Keratinocyte (primary cell): ENCODE measurements at regions not wholly inside any gene's neighbourhood (a gene's known extent, or its start where the extent isn't known, plus 50 kb on each side); places are given as distances from the start of the nearest gene placed in this dataset.

Experiments
- EZH2 ChIP-seq: IDR thresholded peaks from one replicate; pipeline ENCODE4 v1.6.1; 2012; ENCODE audit warnings: inconsistent platforms, mild to moderate bottlenecking, low read length, moderate library complexity
- TF ChIP-seq, protein P1 (sequence below), 3 experiments: IDR thresholded peaks in 1 of 3; conservative IDR thresholded peaks in 1 of 3; optimal IDR thresholded peaks in 1 of 3; 2 replicates in 2 of 3; 3 replicates in 1 of 3; pipeline versions ENCODE3 to v1.5.1; 2011; ENCODE audit warnings: low read length in 3 of 3, mild to moderate bottlenecking in 3 of 3, moderate library complexity in 2 of 3, control low read depth in 1 of 3, inconsistent platforms in 1 of 3; ENCODE audit not compliant: insufficient read depth in 2 of 3; ENCODE audit errors: extremely low read depth in 1 of 3

DNA sequence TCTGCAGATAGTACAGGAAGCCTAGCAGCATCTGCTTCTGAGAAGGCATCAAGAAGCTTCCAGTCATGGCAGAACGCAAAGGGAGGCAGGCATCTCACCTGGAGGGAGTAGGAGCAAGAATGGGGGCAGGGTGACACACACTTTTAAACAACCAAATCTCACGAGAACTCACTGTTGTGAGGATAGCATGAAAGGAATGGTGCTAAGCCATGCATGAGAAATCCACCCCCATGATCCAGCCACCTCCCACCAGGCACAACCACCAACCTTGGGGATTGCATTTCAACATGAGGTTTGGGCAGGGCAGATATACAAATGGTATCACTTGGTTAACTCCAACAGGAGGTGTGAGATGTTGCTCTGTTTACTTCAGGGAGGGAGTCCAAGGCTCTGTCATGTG is 612.0 kb upstream of the KIRREL3 start:
- TF ChIP-seq, protein P1, sequence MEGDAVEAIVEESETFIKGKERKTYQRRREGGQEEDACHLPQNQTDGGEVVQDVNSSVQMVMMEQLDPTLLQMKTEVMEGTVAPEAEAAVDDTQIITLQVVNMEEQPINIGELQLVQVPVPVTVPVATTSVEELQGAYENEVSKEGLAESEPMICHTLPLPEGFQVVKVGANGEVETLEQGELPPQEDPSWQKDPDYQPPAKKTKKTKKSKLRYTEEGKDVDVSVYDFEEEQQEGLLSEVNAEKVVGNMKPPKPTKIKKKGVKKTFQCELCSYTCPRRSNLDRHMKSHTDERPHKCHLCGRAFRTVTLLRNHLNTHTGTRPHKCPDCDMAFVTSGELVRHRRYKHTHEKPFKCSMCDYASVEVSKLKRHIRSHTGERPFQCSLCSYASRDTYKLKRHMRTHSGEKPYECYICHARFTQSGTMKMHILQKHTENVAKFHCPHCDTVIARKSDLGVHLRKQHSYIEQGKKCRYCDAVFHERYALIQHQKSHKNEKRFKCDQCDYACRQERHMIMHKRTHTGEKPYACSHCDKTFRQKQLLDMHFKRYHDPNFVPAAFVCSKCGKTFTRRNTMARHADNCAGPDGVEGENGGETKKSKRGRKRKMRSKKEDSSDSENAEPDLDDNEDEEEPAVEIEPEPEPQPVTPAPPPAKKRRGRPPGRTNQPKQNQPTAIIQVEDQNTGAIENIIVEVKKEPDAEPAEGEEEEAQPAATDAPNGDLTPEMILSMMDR (optimal IDR thresholded peaks at IDR 0.05 in 1 of 3, IDR thresholded peaks at IDR 0.05 in 1 of 3, conservative IDR thresholded peaks at IDR 0.05 in 1 of 3; ENCODE audit: extremely low read depth in 1 of 3, insufficient read depth in 2 of 3, low read length in 3 of 3), result no peak
- no peak for TF ChIP-seq EZH2
